Astrocyte (in vitro differentiated cells and primary cell): ENCODE measurements at regions not wholly inside any gene's neighbourhood (a gene's known extent, or its start where the extent isn't known, plus 50 kb on each side); places are given as distances from the start of the nearest gene placed in this dataset.

Source experiments
- CTCF ChIP-seq: IDR thresholded peaks from 2 replicates; pipeline ENCODE4 v1.5.1; 2011; ENCODE audit warnings: low read depth, mild to moderate bottlenecking, inconsistent platforms, low read length, moderate library complexity; ENCODE audit not compliant: insufficient read depth
- EZH2 ChIP-seq: IDR thresholded peaks from 2 replicates; pipeline ENCODE4 v1.6.1; 2012; ENCODE audit warnings: mild to moderate bottlenecking, low read length, inconsistent platforms; ENCODE audit not compliant: insufficient read depth

- TF ChIP-seq CTCF, result no peak
- no peak for TF ChIP-seq EZH2
Measured at GRCh38 chr4:18638031-18638430, 616.5 kb upstream of the LCORL start.
